ENCODE measurements at regions not wholly inside any gene's neighbourhood (a gene's known extent, or its start where the extent isn't known, plus 50 kb on each side); places are given as distances from the start of the nearest gene placed in this dataset.
"Not testable (repeated sequence)": the region's sequence is repeated elsewhere in the genome, so short reads cannot be mapped to it uniquely, and the experiment has no call there.

DNA sequence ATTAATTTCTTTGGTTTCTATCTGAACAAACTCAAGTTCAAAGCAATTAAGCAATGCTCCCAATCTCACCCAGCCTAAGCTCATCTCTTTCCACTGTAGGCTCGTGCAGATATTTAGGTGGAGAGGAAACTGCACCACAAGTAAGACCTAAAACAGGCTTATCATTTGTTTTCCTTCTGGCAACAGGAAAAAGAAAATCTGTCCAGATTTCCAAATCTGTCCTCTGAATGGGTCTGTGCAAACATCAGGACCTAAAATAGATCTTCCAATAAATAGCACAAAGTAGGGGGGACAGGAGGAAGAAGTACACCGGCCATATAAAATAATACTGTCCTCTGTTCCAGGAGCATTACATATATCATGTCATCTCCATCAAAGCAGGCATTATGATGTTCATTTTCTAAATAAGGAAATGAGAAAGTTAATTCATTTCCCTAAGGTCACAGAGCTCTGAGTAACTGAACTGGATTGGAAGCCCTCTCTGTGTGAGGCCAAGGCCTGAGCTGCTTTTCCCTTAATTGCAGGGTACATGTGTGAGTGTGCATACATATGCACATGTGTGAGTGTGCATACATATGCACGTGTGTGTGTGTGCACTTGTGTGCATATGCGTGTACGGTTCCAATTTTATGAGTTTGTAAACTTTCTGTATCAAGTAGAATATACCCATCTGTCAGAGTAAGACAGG lies 92.8 kb upstream of the PARD3 start:
- no peak for DNase-seq

DNA sequence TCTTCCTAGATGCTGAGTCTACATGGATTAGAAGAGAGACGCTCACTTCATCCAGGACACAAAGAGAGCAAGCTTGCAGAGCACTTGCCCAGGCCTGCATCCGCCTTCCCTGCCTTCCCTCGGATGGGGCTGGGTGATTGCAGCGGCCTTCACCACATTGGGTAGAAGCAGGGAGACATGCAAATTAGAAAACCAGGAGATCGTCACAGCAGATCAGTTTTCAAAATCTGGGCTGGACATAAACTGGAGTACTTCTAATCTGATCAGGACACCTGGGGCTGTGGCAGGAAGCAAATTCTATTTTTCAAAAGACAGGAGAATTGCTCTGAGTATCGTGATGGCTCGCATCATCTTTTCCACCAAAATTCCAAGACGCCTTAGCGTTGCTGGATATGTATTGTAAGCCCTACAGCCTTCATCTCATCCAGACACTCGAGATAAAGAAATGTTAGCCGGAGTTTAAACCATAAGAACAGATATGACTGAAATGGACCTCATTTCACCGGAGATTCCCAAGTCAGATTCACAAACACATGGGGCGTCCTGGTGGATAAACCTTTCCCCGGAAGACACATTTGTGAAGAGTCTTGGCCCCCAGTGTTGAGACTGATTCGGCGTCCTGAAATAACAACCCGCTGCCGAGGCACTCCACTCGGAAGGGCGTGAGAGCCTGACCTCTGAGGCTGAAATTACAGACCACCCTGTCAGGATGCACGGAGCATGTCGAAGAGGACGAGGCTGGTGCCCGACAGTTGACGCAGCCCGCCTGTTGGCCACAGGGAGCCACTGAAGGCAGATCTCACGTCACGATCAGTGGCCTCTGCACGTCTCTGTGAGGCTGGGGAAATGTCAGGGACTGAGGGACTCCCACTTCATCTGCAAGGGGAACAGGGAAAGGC lies 91.2 kb upstream of the PARD3 start:
- DNase-seq, result no peak

DNA sequence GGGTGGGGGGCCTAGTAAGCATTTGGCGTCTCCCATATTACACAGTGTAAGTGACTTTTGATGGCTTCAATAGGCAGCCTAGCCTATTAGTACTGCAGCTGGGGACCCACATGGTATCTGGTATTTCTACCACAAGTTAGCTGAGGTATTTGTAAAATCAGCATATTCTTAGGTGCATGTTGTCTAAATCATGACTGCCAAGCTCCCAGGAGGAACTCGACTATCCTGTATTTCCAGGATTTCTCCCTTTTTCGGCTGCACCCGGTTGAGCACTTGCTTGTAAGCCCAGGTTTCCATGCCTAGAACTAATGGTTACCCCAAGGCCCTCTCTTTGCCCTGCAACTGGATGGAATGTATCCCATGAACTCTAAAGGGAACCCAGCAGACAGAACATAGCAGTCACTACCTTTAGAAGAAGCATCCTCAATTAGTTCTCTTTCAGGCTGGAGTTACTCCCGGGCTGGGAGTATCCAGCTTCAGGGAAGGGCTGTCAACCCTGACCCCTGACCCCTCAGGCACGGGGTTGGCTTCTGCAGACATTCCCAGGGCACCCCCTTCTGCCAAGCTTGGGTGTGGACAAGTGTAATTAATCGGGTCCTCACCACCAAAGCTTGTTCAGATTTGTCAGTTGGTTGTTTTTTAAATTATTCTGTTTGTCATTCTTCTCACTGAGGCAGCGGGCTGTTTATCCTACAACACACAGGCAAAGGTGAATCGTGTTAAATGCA lies 90.3 kb upstream of the PARD3 start:
- DNase-seq, result no peak

DNA sequence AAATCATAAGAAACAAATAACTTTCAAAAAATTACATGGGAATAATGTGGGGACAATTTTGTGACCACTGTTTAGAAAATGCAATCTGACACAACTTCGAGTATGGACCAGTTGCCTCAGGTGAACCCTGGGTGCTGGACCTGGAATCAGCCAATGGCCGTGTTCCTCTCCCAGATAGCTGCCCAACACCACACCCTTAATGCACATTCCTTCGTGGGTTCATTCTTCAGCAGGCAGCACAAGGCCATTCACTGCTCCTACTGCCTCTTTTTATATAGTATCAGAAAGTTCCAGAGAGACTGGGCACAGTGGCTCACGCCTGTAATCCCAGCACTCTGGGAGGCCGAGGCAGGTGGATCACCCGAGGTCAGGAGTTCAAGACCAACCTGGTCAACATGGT lies 89.1 kb upstream of the PARD3 start:
- DNase-seq, result no peak

DNA sequence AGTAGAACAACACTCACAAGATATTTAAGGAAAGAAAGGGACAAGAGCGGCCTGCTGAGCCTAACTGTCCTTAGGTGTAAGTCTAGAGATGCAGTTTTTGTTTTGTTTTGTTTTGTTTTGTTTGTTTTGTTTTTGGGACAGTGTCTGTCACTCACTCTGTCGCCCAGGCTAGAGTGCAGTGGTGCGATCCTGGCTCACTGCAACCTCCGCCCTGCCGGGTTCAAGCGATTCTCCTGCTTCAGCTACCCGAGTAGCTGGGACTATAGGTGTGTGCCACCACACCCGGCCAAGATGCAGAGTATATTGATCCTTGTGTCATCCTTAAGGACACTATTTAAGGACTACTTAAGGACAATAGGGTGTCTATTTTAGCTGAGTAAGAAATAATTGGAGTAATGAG lies 84.1 kb upstream of the PARD3 start:
- DNase-seq, result no peak

DNA sequence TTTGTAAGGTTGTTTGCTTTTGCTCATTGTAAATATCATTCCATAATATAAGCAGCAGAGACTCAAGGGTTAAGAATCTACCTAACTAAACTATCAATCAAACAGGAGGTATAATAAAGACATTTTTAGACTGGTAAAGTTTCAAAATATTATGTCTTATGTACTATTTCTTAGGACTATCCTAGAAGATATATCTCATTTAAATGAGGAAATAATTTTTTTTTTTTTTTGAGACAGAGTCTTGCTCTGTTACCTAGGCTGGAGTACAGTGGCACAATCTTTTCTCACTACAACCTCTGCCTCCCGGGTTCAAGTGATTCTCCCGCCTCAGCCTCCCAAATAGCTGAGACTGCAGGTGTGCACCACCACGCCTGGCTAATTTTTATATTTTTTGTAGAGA lies 80.9 kb upstream of the PARD3 start:
- no peak for DNase-seq

DNA sequence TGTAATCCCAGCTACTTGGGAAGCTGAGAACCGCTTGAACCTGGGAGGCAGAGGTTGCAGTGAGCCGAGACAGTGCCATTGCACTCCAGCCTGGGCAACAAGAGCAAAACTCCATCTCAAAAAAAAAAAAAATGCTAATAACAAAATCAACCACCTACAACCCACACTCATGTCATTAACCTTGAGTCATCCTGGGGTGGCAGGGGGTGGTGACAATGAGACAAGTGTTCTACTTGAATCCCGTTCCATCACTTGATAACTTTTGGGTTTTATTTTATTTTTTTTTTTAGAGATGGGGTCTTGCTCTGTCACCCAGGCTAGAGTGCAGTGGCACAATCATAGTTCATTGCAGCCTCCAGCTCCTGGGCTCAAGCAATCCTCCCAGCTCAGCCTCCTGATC lies 80.0 kb upstream of the PARD3 start:
- DNase-seq, result not testable (repeated sequence)

DNA sequence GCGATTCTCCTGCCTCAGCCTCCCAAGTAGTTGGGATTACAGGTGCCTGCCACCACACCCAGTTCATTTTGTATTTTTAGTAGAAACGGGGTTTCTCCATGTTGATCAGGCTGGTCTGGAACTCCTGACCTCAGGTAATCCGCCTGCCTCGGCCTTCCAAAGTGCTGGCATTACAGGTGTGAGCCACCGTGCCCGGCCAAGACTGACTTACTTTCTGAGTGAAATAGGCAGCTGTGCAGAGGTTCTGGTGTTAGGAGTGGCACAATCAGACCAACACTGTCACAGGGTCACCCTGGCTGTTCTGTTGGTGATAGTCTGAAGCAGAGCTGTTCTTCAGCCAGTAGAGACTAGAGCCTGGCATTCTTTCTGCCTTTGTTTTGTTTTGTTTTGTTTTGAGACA lies 77.4 kb upstream of the PARD3 start:
- not testable (repeated sequence) for DNase-seq

DNA sequence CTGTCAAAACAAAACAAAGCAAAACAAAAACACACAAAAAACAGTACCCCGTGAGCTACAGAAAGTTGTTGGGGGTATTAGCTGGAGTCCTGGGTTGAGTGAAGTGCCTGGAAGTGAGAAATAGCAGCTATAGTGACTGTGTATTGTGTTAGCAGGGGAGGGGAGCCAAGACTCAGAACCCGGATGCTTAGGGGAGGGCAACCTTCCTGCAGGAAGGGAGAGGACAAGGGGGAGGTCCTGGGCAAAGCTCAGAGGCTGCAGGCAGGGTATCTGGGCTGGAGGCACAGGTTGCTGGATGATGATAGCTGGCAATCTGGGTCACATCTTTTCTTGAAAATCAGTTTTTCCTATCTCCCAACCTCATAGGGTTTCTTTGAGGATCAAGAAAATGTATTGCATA lies 75.8 kb upstream of the PARD3 start:
- no peak for DNase-seq

DNA sequence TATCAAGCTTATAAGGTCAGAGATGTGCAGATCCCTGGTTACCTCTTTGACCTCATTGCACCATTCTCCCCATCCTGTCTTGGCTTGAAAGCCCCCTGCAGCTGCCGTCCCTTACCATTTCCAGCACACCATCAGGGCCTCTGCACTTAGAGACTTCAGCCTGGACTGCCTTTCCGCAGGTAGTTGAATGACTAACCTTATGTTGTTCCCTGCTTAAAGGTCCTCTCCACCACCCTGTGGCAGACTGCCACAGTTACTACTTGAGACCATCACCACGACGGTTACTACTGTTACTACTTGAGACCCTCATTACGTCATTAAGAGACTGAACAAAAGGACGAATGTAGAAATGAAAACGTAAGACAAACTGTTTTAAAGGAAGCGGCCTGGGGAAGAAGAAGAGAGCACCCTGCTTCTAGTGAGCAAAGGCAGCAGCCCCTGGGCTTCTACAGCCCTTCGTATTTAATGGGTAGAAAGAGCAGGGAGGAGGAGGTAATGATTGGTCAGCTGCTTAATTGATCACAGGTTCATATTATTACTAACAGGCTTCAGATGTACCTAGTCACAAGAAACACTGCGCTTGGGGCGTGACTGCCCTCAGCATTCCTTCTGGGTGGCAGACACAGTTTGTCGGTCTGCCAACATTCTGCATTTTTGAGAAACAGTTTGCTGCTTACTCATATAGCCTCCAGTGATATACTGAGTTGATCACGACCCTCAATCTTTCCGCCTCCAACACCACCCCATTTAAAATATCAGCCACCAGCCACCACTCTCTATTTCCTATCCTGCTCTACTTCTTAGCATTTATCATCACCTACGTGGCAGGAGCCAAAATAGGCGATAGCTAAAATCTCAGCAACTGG lies 74.1 kb upstream of the PARD3 start:
- DNase-seq, result no peak

DNA sequence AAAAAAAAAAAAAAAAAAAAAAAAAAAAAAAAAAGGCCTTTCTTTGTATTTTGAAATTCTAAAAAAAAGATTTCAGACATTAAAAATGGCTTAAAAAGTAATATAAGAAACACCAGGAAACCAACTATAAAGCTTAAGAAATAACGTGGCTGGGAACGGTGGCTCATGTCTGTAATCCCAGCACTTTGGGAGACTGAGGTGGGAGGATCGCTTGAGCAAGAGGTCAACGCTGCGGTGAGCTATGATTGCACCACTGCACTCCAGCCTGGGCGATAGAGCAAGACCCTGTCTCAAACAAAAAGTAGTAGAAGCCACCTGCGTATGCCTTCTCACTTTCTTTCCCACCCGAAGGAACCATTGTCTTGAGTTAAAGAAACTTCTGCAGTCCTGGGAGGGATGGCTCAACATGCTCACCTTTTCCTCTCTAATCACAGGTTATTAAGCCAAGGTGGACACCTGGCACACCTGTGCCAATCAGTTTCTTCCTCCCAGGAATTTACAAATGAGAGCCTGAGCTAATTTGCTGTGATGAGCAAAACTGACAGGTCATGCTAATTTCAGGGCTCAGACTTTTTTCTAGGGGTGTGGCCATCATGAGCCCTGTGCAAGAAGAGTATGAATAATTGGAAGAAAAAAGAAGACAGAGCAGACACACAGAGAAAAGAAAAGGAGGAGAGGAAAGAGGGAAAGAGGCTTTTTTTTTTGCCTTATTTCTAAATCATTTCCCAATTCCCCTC lies 72.0 kb upstream of the PARD3 start:
- no peak for DNase-seq

DNA sequence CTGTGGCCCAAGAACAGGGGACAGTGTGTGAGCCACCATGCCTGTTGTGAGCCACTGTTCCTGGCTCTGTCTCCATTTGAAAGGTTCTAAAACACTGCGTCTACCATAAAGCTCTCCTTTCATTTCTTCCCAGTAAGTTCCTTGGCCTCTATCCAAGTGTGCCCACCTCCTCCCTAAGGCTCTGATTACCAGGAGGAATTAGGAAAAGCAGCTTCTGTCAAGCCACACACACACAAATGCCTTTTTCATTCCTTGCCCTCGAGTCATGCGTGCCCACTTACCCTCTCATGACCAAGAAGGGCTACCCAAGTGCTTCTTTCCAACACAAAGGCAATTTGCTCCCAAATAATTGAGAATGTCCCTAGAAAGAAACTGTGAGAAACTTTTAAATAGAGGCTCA lies 70.8 kb upstream of the PARD3 start:
- DNase-seq, result no peak

DNA sequence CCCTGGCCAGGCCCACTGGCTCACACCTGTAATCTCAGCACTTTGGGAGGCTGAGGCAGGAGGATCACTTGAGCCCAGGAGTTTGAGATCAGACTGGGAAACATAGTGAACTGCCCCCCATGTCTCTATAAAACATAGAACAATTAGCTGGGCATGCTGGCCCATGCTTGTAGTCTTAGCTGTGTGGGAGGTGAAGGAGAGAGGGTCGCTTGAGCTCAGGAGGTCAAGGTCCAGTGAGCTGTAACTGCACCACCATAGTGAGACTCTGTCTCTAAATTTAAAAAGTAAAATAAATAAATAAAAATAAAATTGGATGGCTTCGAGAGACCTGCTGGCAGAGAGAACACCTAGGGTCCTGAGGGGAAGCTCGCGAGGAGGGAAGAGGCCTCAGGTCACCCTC lies 69.9 kb upstream of the PARD3 start:
- no peak for DNase-seq

DNA sequence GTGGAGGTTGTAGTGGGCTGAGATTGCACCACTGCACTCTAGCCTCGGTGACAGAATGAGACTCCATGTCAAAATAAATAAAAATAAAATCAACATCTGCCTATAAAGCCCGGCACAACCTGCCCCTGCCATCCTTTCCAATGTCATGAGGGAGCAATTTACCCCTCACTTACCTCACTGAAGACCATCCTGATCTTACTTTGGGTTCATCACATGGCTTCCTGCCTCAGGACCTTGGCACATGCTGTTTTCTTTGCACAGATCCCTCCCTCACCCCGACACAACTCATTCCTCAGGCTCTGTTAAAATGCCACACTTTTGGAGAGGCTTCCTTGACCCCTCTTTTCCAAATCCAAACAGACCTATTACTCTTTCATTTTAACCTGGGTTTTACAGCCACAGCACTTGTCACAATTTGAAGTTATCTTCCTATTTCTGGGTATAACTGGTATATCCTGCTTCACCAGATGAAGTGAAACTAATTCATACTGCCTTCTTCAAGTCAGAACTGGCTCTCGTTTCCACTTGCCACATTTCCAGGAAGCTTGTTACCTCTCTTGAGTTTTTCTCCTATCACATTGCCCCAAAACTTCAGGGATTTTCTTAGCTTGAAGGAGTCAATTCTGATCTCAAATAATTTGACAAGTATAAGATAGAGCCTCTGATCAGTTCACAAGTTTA lies 69.3 kb upstream of the PARD3 start:
- no peak for DNase-seq

DNA sequence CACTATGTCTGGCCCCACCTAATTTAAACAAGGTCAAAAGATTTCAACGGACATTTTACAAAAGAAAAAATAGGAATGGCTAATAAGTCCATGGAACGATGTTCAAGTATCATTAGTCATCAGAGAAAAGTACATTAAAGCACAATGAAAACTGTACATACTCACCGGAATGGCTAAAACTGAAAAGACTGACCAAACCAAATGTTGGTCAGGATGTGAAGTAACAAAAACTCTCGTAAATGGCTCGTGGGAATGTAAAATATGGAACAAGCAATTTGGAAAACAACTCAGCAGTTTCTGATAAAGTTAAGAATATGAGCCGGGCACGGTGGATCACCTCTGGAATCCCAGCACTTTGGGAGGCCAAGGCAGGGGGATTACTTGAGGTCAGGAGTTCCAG lies 65.7 kb upstream of the PARD3 start:
- no peak for DNase-seq

DNA sequence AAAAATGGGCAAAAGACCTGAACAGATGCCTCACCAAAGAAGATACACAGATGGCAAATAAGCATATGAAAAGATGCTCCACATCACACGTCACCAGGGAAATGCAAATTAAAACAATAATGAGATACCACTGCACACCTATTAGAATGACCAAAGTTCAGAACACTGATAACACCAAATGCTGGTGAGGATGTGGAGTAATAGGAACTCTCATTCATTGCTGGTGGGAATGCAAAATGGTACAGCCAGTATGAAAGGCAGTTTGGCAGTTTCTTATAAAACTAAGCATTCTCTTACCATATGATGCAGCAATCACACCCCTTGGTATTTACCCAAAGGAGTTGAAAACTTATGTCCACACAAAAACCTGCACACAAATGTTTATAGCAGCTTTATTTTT lies 63.6 kb upstream of the PARD3 start:
- DNase-seq, result not testable (repeated sequence)

DNA sequence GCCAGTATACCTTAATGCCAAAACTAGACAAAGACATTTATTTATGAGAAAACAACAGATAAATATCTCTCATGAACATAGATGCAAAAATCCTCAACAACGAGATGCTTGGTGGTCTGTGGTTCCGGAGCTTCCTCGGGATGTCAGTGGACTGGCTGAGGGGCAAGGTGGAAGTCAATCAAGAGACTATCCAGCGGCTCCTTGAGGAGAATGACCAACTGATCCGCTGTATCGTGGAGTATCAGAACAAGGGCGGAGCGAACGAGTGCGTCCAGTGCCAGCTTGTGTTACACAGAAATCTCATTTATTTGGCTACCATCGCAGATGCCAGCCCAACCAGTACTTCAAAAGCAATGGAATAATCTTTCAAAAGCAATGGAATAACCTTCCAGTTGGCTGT lies 60.0 kb upstream of the PARD3 start:
- no peak for DNase-seq

DNA sequence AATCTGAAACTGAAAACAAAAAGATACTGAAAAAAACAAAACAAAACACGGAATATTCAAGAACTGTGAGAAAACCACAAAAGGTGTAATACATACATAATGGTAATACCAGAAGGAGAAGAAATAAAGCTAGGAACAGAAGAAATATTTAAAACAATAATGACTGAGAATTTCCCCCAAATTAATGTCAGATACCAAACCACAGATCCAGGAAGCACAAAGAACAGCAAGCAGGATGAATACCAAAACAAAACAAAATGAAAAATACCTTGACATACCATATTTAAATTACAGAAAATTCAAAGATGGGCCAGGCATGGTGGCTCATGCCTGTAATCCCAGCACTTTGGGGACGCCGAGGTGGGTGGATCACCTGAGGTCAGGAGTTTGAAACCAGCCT lies 57.7 kb upstream of the PARD3 start:
- DNase-seq, result no peak

DNA sequence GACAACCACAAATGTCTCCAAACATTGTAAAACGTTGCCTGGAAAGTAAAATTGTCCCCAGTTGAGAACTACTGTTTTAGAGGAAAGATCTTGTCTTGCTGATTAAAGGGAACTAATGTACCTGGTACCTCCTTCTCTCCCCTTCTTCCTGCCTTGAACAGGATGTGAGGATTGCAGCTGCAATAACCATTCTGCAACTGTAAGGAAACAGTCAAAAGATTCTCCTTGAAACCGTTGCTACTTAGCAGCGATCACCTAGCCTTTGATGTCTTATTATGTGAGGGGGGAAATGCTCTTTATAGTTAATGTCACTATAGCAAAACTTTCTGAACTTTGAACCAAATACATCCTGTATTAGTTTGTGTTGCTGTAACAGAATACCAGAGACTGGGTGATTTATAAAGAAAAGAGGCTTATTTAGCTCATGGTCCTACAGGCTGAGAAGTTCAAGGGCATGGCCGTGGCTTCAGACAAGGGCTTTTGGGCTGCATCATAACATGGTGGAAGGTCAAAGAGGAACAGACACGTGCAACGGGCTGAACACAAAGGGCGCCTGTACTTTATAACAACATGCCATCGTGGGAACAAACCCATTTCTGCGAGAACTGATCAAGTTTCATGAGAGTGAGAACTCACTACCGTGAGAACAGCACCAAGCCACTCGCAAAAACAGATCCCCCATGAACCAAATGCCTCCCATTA lies 54.2 kb upstream of the PARD3 start:
- no peak for DNase-seq

DNA sequence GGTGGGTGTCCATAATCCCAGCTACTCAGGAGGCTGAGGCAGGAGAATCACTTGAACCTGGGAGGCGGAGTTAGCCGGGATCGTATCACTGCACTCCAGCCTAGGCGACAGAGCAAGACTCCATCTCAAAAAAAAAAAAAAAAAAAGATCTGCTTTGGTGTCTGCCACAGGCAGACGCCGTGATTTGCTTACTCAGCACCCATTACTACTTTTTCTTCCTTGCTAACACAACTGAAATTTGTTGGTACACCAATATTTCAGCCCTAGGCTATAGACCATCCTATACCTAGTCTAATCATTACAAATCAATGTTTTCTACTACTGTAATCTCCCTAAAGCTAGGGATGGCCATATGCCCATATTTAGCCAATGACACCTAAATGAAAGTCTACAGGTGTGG lies 53.5 kb upstream of the PARD3 start:
- no peak for DNase-seq

DNA sequence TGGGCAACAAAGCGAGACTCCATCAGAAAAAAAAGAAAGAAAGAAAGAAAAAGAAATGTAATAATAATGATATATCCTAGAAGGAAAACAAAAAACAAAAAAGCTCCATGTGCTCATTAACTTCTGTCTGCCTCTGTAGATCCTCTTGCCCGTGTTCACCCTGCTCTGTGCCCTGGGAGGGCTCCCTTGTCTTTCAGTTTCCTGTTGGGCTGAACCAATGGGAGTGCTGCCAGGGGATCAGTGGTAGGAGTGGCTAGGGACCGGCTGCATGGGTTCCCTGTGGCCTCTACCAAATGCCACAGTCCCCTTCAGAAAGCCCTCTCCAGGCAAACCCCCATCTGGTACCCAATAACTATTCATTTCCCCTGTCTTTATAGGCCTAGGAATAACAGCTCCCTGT lies 51.8 kb upstream of the PARD3 start:
- no peak for DNase-seq

Measured in stimulated activated CD4-positive, alpha-beta T cell treated with anti-CD3 and anti-CD28 coated beads, Interleukin-2, amount 100 ng/mL, for 48 hours (primary cell).